H9 (cell line): ENCODE measurements at regions not wholly inside any gene's neighbourhood (a gene's known extent, or its start where the extent isn't known, plus 50 kb on each side); places are given as distances from the start of the nearest gene placed in this dataset.

Experiments used
- DNase-seq: peaks from one replicate; pipeline ENCODE4 v3.0.0-alpha.2; 2017
- H2AFZ ChIP-seq: one replicate; pipeline ENCODE4 v1.6.1; 2013; ENCODE audit warnings: mild to moderate bottlenecking, low read length, control low read depth, moderate library complexity
- H2AK5ac ChIP-seq: 2 replicates; pipeline ENCODE4 v1.6.1; 2013; ENCODE audit warnings: low read length, control low read depth, mixed read lengths; ENCODE audit not compliant: insufficient read length
- H2BK120ac ChIP-seq: one replicate; pipeline ENCODE4 v1.6.1; 2013; ENCODE audit warnings: low read depth, mild to moderate bottlenecking, low read length, control low read depth, inconsistent platforms; ENCODE audit not compliant: poor library complexity, severe bottlenecking
- H2BK12ac ChIP-seq: 2 replicates; pipeline ENCODE4 v1.6.1; 2013; ENCODE audit warnings: low read length, control low read depth, mixed read lengths, low read depth; ENCODE audit not compliant: insufficient read length
- H2BK15ac ChIP-seq: 2 replicates; pipeline ENCODE4 v1.6.1; 2013; ENCODE audit warnings: low read depth, low read length, control low read depth
- H2BK20ac ChIP-seq: one replicate; pipeline ENCODE4 v1.6.1; 2013; ENCODE audit warnings: low read depth, mild to moderate bottlenecking, low read length, control low read depth, inconsistent platforms; ENCODE audit not compliant: poor library complexity, severe bottlenecking
- H2BK5ac ChIP-seq: 2 replicates; pipeline ENCODE4 v1.6.1; 2013; ENCODE audit warnings: low read length, control low read depth, mixed read lengths; ENCODE audit not compliant: insufficient read length
- H3K14ac ChIP-seq: 2 replicates; pipeline ENCODE4 v1.6.1; 2013; ENCODE audit warnings: low read length, control low read depth; ENCODE audit not compliant: insufficient read depth
- H3K18ac ChIP-seq: 2 replicates; pipeline ENCODE4 v1.6.1; 2013; ENCODE audit warnings: low read depth, mild to moderate bottlenecking, mixed read lengths, low read length, control low read depth; ENCODE audit not compliant: insufficient read length
- H3K23ac ChIP-seq: 2 replicates; pipeline ENCODE4 v1.6.1; 2013; ENCODE audit warnings: low read length, control low read depth, mixed read lengths, low read depth; ENCODE audit not compliant: insufficient read length
- H3K23me2 ChIP-seq: 2 replicates; pipeline ENCODE4 v1.6.1; 2013; ENCODE audit warnings: low read depth, mild to moderate bottlenecking, mixed read lengths, low read length, control low read depth; ENCODE audit not compliant: insufficient read length, poor library complexity, severe bottlenecking
- H3K27ac ChIP-seq: 2 replicates; pipeline ENCODE4 v1.5.1; 2013; ENCODE audit warnings: low read length, control low read depth, mixed read lengths, low read depth; ENCODE audit not compliant: insufficient read length
- H3K27me3 ChIP-seq: 2 replicates; pipeline ENCODE4 v1.6.1; 2013; ENCODE audit warnings: low read length, control low read depth, inconsistent platforms; ENCODE audit not compliant: insufficient read depth
- H3K4ac ChIP-seq: 2 replicates; pipeline ENCODE4 v1.6.1; 2013; ENCODE audit warnings: low read depth, mild to moderate bottlenecking, control low read depth, inconsistent platforms, low read length, moderate library complexity
- H3K4me1 ChIP-seq: 2 replicates; pipeline ENCODE4 v1.6.1; 2013; ENCODE audit warnings: low read length, control low read depth, inconsistent platforms; ENCODE audit not compliant: insufficient read depth
- H3K4me2 ChIP-seq: 2 replicates; pipeline ENCODE4 v1.6.1; 2013; ENCODE audit warnings: low read length, control low read depth, mixed read lengths; ENCODE audit not compliant: insufficient read length, insufficient read depth
- H3K56ac ChIP-seq: 2 replicates; pipeline ENCODE4 v1.6.1; 2013; ENCODE audit warnings: low read depth, mild to moderate bottlenecking, mixed read lengths, low read length, control low read depth; ENCODE audit not compliant: insufficient read length
- H3K79me1 ChIP-seq: 2 replicates; pipeline ENCODE4 v1.6.1; 2013; ENCODE audit warnings: low read depth, mild to moderate bottlenecking, moderate library complexity, low read length, control low read depth, inconsistent platforms; ENCODE audit not compliant: insufficient read depth, poor library complexity, severe bottlenecking
- H3K79me2 ChIP-seq: 2 replicates; pipeline ENCODE4 v1.6.1; 2013; ENCODE audit warnings: low read length, control low read depth, inconsistent platforms; ENCODE audit not compliant: insufficient read depth
- H3K9ac ChIP-seq: 2 replicates; pipeline ENCODE4 v1.6.1; 2013; ENCODE audit warnings: low read length, control low read depth, mixed read lengths; ENCODE audit not compliant: insufficient read length; ENCODE audit errors: extremely low read depth
- H3K9me3 ChIP-seq: one replicate; pipeline ENCODE4 v1.6.1; 2013; ENCODE audit warnings: low read depth, low read length, inconsistent platforms; ENCODE audit not compliant: control insufficient read depth
- H3T11ph ChIP-seq: one replicate; pipeline ENCODE4 v1.6.1; 2013; ENCODE audit warnings: mild to moderate bottlenecking, low read length, control low read depth, inconsistent platforms
- H4K20me1 ChIP-seq: one replicate; pipeline ENCODE4 v1.6.1; 2013; ENCODE audit not compliant: control insufficient read depth, insufficient read length, insufficient read depth
- H4K5ac ChIP-seq: 2 replicates; pipeline ENCODE4 v1.6.1; 2013; ENCODE audit warnings: low read depth, mild to moderate bottlenecking, mixed read lengths, low read length, control low read depth; ENCODE audit not compliant: insufficient read length
- H4K8ac ChIP-seq: replicated peaks from 2 replicates; pipeline ENCODE4 v1.6.1; 2013; ENCODE audit warnings: low read length, control low read depth, mixed read lengths, low read depth; ENCODE audit not compliant: insufficient read length
- H4K91ac ChIP-seq: 2 replicates; pipeline ENCODE4 v1.6.1; 2013; ENCODE audit warnings: low read depth, mild to moderate bottlenecking, moderate library complexity, mixed read lengths, low read length, control low read depth; ENCODE audit not compliant: insufficient read length
- H3K27ac Mint-ChIP-seq, 3 experiments: 2 replicates in 2 of 3; 3 replicates in 1 of 3; pipeline ENCODE4 v1.8.0; 2020 to 2021; ENCODE audit warnings: mixed read lengths in 3 of 3, mild to moderate bottlenecking in 1 of 3, moderate library complexity in 1 of 3
- H3K27me3 Mint-ChIP-seq: 2 replicates; pipeline ENCODE4 v1.8.0; 2021; ENCODE audit warnings: low read depth, mild to moderate bottlenecking, moderate library complexity, mixed read lengths
- H3K36me3 Mint-ChIP-seq, 3 experiments: 2 replicates in 2 of 3; 3 replicates in 1 of 3; pipeline ENCODE4 v1.8.0; 2020 to 2021; ENCODE audit warnings: low read depth in 3 of 3, mixed read lengths in 3 of 3; ENCODE audit not compliant: insufficient read depth in 1 of 3
- H3K4me1 Mint-ChIP-seq, 2 experiments: 2 replicates each; pipeline ENCODE4 v1.8.0; 2020; ENCODE audit warnings: mixed read lengths in 2 of 2
- H3K4me3 Mint-ChIP-seq, 2 experiments: 2 replicates in 1 of 2; 3 replicates in 1 of 2; pipeline ENCODE4 v1.8.0; 2020 to 2021; ENCODE audit warnings: mild to moderate bottlenecking in 2 of 2, mixed read lengths in 2 of 2, moderate library complexity in 1 of 2
- H3K9me3 Mint-ChIP-seq, 2 experiments: 2 replicates in 1 of 2; 3 replicates in 1 of 2; pipeline ENCODE4 v1.8.0; 2020; ENCODE audit warnings: mild to moderate bottlenecking in 2 of 2, mixed read lengths in 2 of 2, moderate library complexity in 1 of 2
- WGBS: extraction: QIAGEN DNeasy Blood & Tissue Kit; methylation state at CpG from one replicate; pipeline ENCODE4 v1.1.7; 2013; ENCODE audit warnings: missing lambda C conversion rate, low lambda C conversion rate, mixed read lengths; ENCODE audit not compliant: insufficient read length; ENCODE audit errors: extremely low coverage; 5-methylcytosine and 5-hydroxymethylcytosine counted together
- TF ChIP-seq, protein P1 (sequence below): fragments of 200-600 bp; sonication (generic); conservative IDR thresholded peaks from 3 replicates; pipeline ENCODE4 v1.8.0; 2021; ENCODE audit warnings: antibody characterized with exemption, mild to moderate bottlenecking

DNA sequence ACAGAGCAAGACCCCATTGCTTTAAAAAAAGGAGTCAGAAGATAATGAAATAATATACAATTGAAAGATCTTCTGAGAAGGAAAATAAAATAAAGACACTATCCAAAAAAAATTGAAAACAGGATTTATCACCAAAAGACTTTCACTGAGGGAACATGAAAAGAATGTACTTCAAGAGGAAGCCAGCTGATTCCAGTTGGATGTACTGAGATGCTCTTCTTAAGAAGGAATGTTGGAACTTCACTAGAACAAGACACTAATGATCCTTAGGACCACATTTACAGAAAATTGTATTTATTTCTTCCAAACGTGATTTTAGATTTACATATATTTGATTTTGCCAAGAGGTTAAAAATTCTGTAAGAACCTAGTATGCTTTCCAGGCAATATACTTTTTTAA is 65.6 kb upstream of the CNOT2 start:
- Mint-ChIP-seq H3K4me1 (peaks cover 0 to 3% of the 10 kb centered on the region in 2 experiments; a peak in 1 of 4 replicates), H3K9me3 (peaks cover 16 to 18% of the 10 kb centered on the region in 2 experiments; a peak in 4 of 5 replicates), H3K27ac (no peak overlapping the region), H3K27me3 (no peaks in the 10 kb centered on the region), H3K36me3 (peaks cover 0 to 17% (median 0%) of the 10 kb centered on the region in 3 experiments; a peak in 3 of 7 replicates), H3K4me3 (no peak overlapping the region)
- Histone ChIP-seq H2BK120ac (no peak overlapping the region), H2AFZ (no peak overlapping the region), H4K20me1 (no peaks in the 10 kb centered on the region), H3K79me1 (no peaks in the 10 kb centered on the region), H3K4me1 (no peaks in the 10 kb centered on the region; the same call in 1 of the 2 replicates), H3K56ac (no peak overlapping the region), H3K23me2 (no peaks in the 10 kb centered on the region), H4K91ac (no peak overlapping the region), H3K27ac (no peak overlapping the region), H2BK15ac (no peak overlapping the region), H3K4me2 (no peak overlapping the region), H3K18ac (no peak overlapping the region), H3K23ac (no peak overlapping the region), H2BK12ac (no peak overlapping the region), H3K9ac (no peak overlapping the region), H3K79me2 (no peaks in the 10 kb centered on the region), H3K14ac (no peak overlapping the region), H3K9me3 (no peaks in the 10 kb centered on the region), H2BK20ac (no peak overlapping the region), H2BK5ac (no peak overlapping the region), H3T11ph (no peak overlapping the region), H4K8ac (no peak overlapping the region), H3K27me3 (no peaks in the 10 kb centered on the region), H3K4ac (no peak overlapping the region), H4K5ac (no peak overlapping the region), H2AK5ac (no peak overlapping the region)
- TF ChIP-seq, protein P1, sequence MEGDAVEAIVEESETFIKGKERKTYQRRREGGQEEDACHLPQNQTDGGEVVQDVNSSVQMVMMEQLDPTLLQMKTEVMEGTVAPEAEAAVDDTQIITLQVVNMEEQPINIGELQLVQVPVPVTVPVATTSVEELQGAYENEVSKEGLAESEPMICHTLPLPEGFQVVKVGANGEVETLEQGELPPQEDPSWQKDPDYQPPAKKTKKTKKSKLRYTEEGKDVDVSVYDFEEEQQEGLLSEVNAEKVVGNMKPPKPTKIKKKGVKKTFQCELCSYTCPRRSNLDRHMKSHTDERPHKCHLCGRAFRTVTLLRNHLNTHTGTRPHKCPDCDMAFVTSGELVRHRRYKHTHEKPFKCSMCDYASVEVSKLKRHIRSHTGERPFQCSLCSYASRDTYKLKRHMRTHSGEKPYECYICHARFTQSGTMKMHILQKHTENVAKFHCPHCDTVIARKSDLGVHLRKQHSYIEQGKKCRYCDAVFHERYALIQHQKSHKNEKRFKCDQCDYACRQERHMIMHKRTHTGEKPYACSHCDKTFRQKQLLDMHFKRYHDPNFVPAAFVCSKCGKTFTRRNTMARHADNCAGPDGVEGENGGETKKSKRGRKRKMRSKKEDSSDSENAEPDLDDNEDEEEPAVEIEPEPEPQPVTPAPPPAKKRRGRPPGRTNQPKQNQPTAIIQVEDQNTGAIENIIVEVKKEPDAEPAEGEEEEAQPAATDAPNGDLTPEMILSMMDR = no peak
- DNase-seq = no peak
- WGBS = no CpG with 5 or more reads among the region's 1 CpG
